HepG2 (cell line): ENCODE measurements at regions not wholly inside any gene's neighbourhood (a gene's known extent, or its start where the extent isn't known, plus 50 kb on each side); places are given as distances from the start of the nearest gene placed in this dataset.

ENCODE experiments used
- ATAC-seq: fragments of 200-7000 bp; cut with Tn5 transposase; 3 replicates; pipeline ENCODE4 v1.9.1; 2020; ENCODE audit warnings: mild to moderate bottlenecking, moderate library complexity
- BruUV-seq: library from RNA; stranded (reverse); fragments of 400-500 nt; replicated peaks from 2 replicates; lab custom pipeline; 2021; lab: Mats Ljungman, UMichigan
- CTCF ChIA-PET: fragments of 300-600 bp; formaldehyde crosslinking; extraction: SDS; loops from one replicate; lab custom pipeline; 2021; ENCODE audit warnings: low total read pairs, inconsistent platforms, low intra/inter-chr PET ratio; lab: Yijun Ruan, JAX
- POLR2A ChIA-PET: fragments of 350-600 bp; sonication (Branson Sonifier 250); formaldehyde crosslinking; loops from one replicate; lab custom pipeline; 2020; ENCODE audit warnings: antibody characterized with exemption, inconsistent platforms; lab: Yijun Ruan, JAX
- DNase-seq: peaks from one replicate; pipeline ENCODE4 v3.0.0-alpha.2; 2015; ENCODE audit warnings: low spot score
- FAIRE-seq: peaks from 3 replicates; lab custom pipeline; 2011; peaks lifted over from hg19 to GRCh38; lab: Jason Lieb, UNC
- H2AFZ ChIP-seq: one replicate; pipeline ENCODE4 v1.6.1; 2011; ENCODE audit warnings: low read length, inconsistent platforms
- H3K27ac ChIP-seq: fragments of 300-600 bp; 3 replicates; pipeline ENCODE4 v1.8.0; 2011; ENCODE audit warnings: mixed run types, mild to moderate bottlenecking, mixed read lengths, low read length, inconsistent platforms; ENCODE audit not compliant: insufficient read depth; ENCODE audit errors: extremely low read length
- H3K27me3 ChIP-seq, 2 experiments: fragments of 200-600 bp in 1 of 2; 2 replicates in 1 of 2; 3 replicates in 1 of 2; pipeline versions ENCODE4 v1.6.0 to v1.8.0; 2011; ENCODE audit warnings: low read length in 2 of 2, mild to moderate bottlenecking in 2 of 2, moderate library complexity in 2 of 2, inconsistent platforms in 1 of 2; ENCODE audit not compliant: insufficient read depth in 2 of 2, control insufficient read depth in 1 of 2
- H3K36me3 ChIP-seq, 2 experiments: fragments of 200-600 bp in 1 of 2; replicated peaks in 1 of 2; 2 replicates in 1 of 2; 3 replicates in 1 of 2; pipeline versions ENCODE4 v1.5.1 to v1.8.0; 2011; ENCODE audit warnings: low read length in 2 of 2, inconsistent platforms in 1 of 2; ENCODE audit not compliant: insufficient read depth in 2 of 2, control insufficient read depth in 1 of 2
- H3K4me1 ChIP-seq: 2 replicates; pipeline ENCODE4 v1.5.1; 2012; ENCODE audit warnings: low read length, inconsistent platforms; ENCODE audit not compliant: insufficient read depth
- H3K4me2 ChIP-seq: 2 replicates; pipeline ENCODE4 v1.6.0; 2011; ENCODE audit warnings: low read depth, low read length, inconsistent platforms
- H3K4me3 ChIP-seq, 3 experiments: fragments of 200-600 bp in 1 of 3; sonication (generic), shearing (Covaris generic) in 1 of 3; replicated peaks in 1 of 3; 2 replicates each; pipeline ENCODE4 v1.5.1; 2011 to 2016; ENCODE audit warnings: low read length in 3 of 3, inconsistent platforms in 2 of 3, low read depth in 2 of 3, mild to moderate bottlenecking in 2 of 3, control low read depth in 1 of 3, mixed read lengths in 1 of 3; ENCODE audit not compliant: insufficient read depth in 1 of 3
- H3K79me2 ChIP-seq: one replicate; pipeline ENCODE4 v1.6.1; 2011; ENCODE audit warnings: low read length, inconsistent platforms; ENCODE audit not compliant: insufficient read depth
- H3K9ac ChIP-seq: 2 replicates; pipeline ENCODE4 v1.6.0; 2011; ENCODE audit warnings: mild to moderate bottlenecking, low read depth, low read length, inconsistent platforms; ENCODE audit not compliant: insufficient read depth
- H3K9me3 ChIP-seq: 2 replicates; pipeline ENCODE4 v1.5.1; 2012; ENCODE audit warnings: mild to moderate bottlenecking, low read length
- H4K20me1 ChIP-seq: 2 replicates; pipeline ENCODE4 v1.6.0; 2011; ENCODE audit warnings: inconsistent platforms, mild to moderate bottlenecking, low read length, moderate library complexity; ENCODE audit not compliant: insufficient read depth
- ARID3A ChIP-seq: IDR thresholded peaks from 2 replicates; pipeline ENCODE4 v1.6.1; 2012; ENCODE audit warnings: low read depth, low read length, improper control_type of control experiment
- CHCHD3 ChIP-seq: sonication (generic); formaldehyde crosslinking; IDR thresholded peaks from 2 replicates; pipeline ENCODE4 v1.8.0; 2022; ENCODE audit warnings: mild to moderate bottlenecking, missing genetic modification reagents, moderate library complexity
- CTCF ChIP-seq: sonication (generic); formaldehyde crosslinking; IDR thresholded peaks from 2 replicates; pipeline ENCODE4 v1.5.0; 2020; ENCODE audit warnings: mild to moderate bottlenecking, missing genetic modification reagents, moderate library complexity
- HES4 ChIP-seq: sonication (generic); formaldehyde crosslinking; IDR thresholded peaks from 2 replicates; pipeline ENCODE4 v1.9.0; 2021; ENCODE audit warnings: mild to moderate bottlenecking, missing genetic modification reagents, borderline replicate concordance
- KDM5B ChIP-seq: sonication (generic); formaldehyde crosslinking; IDR thresholded peaks from 2 replicates; pipeline ENCODE4 v1.4.0; 2020; ENCODE audit warnings: missing genetic modification reagents, mild to moderate bottlenecking, borderline replicate concordance
- KIAA2018 ChIP-seq: sonication (generic); formaldehyde crosslinking; IDR thresholded peaks from 2 replicates; pipeline ENCODE4 v1.5.0; 2020; ENCODE audit warnings: mild to moderate bottlenecking, missing genetic modification reagents, borderline replicate concordance
- KLF9 ChIP-seq: IDR thresholded peaks from 2 replicates; pipeline ENCODE4 v1.6.1; 2016; ENCODE audit warnings: low read depth
- NFATC3 ChIP-seq: sonication (generic); formaldehyde crosslinking; IDR thresholded peaks from 2 replicates; pipeline ENCODE4 v1.5.1; 2020; ENCODE audit warnings: mild to moderate bottlenecking, missing genetic modification reagents
- RAD21 ChIP-seq: fragments of 450-650 bp; formaldehyde crosslinking; IDR thresholded peaks from 2 replicates; pipeline ENCODE4 v1.5.0; 2020; ENCODE audit warnings: mild to moderate bottlenecking
- SMC3 ChIP-seq: IDR thresholded peaks from 2 replicates; pipeline ENCODE4 v1.6.1; 2011; ENCODE audit warnings: low read length, improper control_type of control experiment
- STAG1 ChIP-seq: sonication (generic); formaldehyde crosslinking; IDR thresholded peaks from 2 replicates; pipeline ENCODE4 v1.4.0; 2020; ENCODE audit warnings: missing genetic modification reagents
- ZC3H13 ChIP-seq: sonication (generic); formaldehyde crosslinking; IDR thresholded peaks from 2 replicates; pipeline ENCODE4 v1.8.1; 2023; ENCODE audit warnings: mild to moderate bottlenecking, missing genetic modification reagents, moderate library complexity
- WGBS: methylation state at CpG from one replicate; pipeline ENCODE4 v1.1.6; 2017; ENCODE audit warnings: low lambda C conversion rate; 5-methylcytosine and 5-hydroxymethylcytosine counted together
- in situ Hi-C: cut with HindIII; loops from 2 replicates; pipeline ENCODE4 v1.10.0; 2017; ENCODE audit warnings: low pct_unique_long_range_greater_than_20kb; ENCODE audit not compliant: extremely low pct_ligation_motif_present
- intact Hi-C: fragments of 100-400 bp; cut with micrococcal nuclease; formaldehyde crosslinking; loops from one replicate; pipeline ENCODE4 v1.10.0; 2022; ENCODE audit not compliant: unreplicated experiment

GRCh38 chr2:191521608-191522208 is 156.2 kb upstream of the NABP1 start:
- Histone ChIP-seq H3K79me2 (no peaks in the 10 kb centered on the region), H3K27ac (no peak overlapping the region), H3K4me2 (no peak overlapping the region), H3K4me3 (no peak overlapping the region), H3K9me3 (no peaks in the 10 kb centered on the region), H3K4me1 (no peaks in the 10 kb centered on the region), H3K27me3 (peaks cover 0 to 11% of the 10 kb centered on the region in 2 experiments; a peak in 2 of 5 replicates), H3K9ac (no peak overlapping the region), H2AFZ (no peak overlapping the region), H3K36me3 (no peaks in the 10 kb centered on the region), H4K20me1 (no peaks in the 10 kb centered on the region)
- FAIRE-seq (peak; percentile 59), DNase-seq (peak; percentile 40), ATAC-seq (no peak)
- 2% methylated on average over 1 of the region's 1 CpG for WGBS
- BruUV-seq, result no TSS peak
- CTCF ChIA-PET, result interaction anchor here (1.2 to 2.8 kb wide), 4 partner anchors 277 to 356 kb away, joined by 3 to 29 read pairs (median 17); no protein-coding TSS in a partner anchor
- in situ Hi-C loops, result loop anchor here (5.0 to 25.0 kb wide), 3 partner anchors 299 to 459 kb away; no protein-coding TSS in a partner anchor
- peak; percentile 80 for TF ChIP-seq SMC3
- TF ChIP-seq ARID3A, result peak; percentile 76
- TF ChIP-seq HES4, result no peak
- no peak for TF ChIP-seq KIAA2018 (CRISPR knock-in tag)
- no peak for TF ChIP-seq ZC3H13
- TF ChIP-seq STAG1 (CRISPR knock-in tag), result peak; percentile 89
- TF ChIP-seq KDM5B (CRISPR knock-in tag), result no peak
- TF ChIP-seq NFATC3 (CRISPR knock-in tag), result no peak
- TF ChIP-seq CTCF (CRISPR knock-in tag), result peak; percentile 74
- no peak for TF ChIP-seq CHCHD3 (CRISPR knock-in tag)
- 0 out of 2 replicates have a peak, but pooled peaks have one; percentile 46 for TF ChIP-seq KLF9 (CRISPR knock-in tag)
- TF ChIP-seq RAD21 (CRISPR knock-in tag), result 0 out of 2 replicates have a peak, but pooled peaks have one; percentile 31
- POLR2A ChIA-PET, result no interaction called here
- intact Hi-C loops, result loop anchor here (1.0 kb wide), 4 partner anchors 289 to 469 kb away; no protein-coding TSS in a partner anchor
